Heart left ventricle (tissue), 13 donors: ENCODE measurements at regions not wholly inside any gene's neighbourhood (a gene's known extent, or its start where the extent isn't known, plus 50 kb on each side); places are given as distances from the start of the nearest gene placed in this dataset.

Experiments used
- POLR2A ChIP-seq, 2 donors: fragments of 450-650 bp; IDR thresholded peaks; one replicate each; pipeline ENCODE4 v1.6.1; 2017; ENCODE audit warnings: antibody characterized with exemption in 2 of 2, mild to moderate bottlenecking in 2 of 2, moderate library complexity in 2 of 2
- TF ChIP-seq, protein P1 (sequence below), 12 donors: fragments of 200-600 bp; sonication (generic) in 4 of 12; IDR thresholded peaks; one replicate each; pipeline versions ENCODE4 v1.5.0 to v1.8.0; 2018 to 2022; ENCODE audit warnings: antibody characterized with exemption in 12 of 12, mild to moderate bottlenecking in 5 of 12
- donor health status: ischemic (EF 13 %, LVEDD 7.1; RV severe dilation, severe dysfunction).
- donor health status: DM: no; HTN: yes; CAD: no.
- donor health status: DM: no; HTN: no; CAD: no.
- donor health status: ischemic (EF 25% LVEDD 6.9; RV normal size, moderate dysfunction).
- donor health status: ischemic (EF 25% LVEDD 5.7; RV mildly dilated, moderate dysfunction).
- donor health status: ischemic (EF 35%, LVEDD 5.7; RV mildly dilated, moderate dysfunction).
- donor health status: nonischemic (EF 11% LVEDD 7.7; RV severe dilation, severe dysfunction).
- donor health status: DM: yes; HTN: yes; CAD: no.
- donor health status: PGD.
- donor health status: ischemic (EF 29% LVEDD 5.4; RV normal size, mild dysfunction).
- donor health status: nonischemic (EF 23%, LVEDD 6.1; RV moderate dilation, normal function).

DNA sequence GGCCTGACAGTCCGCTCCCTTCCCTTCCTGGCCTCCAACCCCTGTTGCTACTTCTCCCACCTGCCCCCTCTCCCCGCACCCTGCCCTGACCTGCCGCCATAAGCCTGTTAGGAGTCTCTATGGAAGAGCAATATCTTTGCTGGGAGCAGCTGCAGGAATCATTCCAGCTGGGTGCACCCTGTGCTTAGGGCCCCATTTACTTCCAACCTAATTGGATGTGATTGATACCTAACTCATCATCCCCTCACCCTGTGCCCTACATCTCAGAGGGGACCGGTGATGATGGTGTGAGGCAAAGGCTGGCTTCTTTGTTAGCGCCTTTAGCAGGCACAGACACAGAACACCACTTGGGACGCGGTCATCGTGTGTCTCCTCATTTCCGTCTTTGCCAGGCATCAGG lies 80.0 kb upstream of the FAM180A start:
- TF ChIP-seq, protein P1, sequence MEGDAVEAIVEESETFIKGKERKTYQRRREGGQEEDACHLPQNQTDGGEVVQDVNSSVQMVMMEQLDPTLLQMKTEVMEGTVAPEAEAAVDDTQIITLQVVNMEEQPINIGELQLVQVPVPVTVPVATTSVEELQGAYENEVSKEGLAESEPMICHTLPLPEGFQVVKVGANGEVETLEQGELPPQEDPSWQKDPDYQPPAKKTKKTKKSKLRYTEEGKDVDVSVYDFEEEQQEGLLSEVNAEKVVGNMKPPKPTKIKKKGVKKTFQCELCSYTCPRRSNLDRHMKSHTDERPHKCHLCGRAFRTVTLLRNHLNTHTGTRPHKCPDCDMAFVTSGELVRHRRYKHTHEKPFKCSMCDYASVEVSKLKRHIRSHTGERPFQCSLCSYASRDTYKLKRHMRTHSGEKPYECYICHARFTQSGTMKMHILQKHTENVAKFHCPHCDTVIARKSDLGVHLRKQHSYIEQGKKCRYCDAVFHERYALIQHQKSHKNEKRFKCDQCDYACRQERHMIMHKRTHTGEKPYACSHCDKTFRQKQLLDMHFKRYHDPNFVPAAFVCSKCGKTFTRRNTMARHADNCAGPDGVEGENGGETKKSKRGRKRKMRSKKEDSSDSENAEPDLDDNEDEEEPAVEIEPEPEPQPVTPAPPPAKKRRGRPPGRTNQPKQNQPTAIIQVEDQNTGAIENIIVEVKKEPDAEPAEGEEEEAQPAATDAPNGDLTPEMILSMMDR (IDR thresholded peaks at IDR 0.05): no peak
- TF ChIP-seq POLR2A (IDR thresholded peaks at IDR 0.05): no peak
